ENCODE measurements at regions not wholly inside any gene's neighbourhood (a gene's known extent, or its start where the extent isn't known, plus 50 kb on each side); places are given as distances from the start of the nearest gene placed in this dataset.

GRCh38 chr21:26684889-26685288 lies 111.8 kb upstream of the CYYR1 start:
- no peak for DNase-seq (ENCODE audit: low read depth in 1 of 2, low spot score in 1 of 2)
- H3K4me3 ChIP-seq (replicated peaks; ENCODE audit: insufficient read depth, low read length), result no peak overlapping the region
- TF ChIP-seq, protein P1, sequence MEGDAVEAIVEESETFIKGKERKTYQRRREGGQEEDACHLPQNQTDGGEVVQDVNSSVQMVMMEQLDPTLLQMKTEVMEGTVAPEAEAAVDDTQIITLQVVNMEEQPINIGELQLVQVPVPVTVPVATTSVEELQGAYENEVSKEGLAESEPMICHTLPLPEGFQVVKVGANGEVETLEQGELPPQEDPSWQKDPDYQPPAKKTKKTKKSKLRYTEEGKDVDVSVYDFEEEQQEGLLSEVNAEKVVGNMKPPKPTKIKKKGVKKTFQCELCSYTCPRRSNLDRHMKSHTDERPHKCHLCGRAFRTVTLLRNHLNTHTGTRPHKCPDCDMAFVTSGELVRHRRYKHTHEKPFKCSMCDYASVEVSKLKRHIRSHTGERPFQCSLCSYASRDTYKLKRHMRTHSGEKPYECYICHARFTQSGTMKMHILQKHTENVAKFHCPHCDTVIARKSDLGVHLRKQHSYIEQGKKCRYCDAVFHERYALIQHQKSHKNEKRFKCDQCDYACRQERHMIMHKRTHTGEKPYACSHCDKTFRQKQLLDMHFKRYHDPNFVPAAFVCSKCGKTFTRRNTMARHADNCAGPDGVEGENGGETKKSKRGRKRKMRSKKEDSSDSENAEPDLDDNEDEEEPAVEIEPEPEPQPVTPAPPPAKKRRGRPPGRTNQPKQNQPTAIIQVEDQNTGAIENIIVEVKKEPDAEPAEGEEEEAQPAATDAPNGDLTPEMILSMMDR (IDR thresholded peaks at IDR 0.05; ENCODE audit: insufficient read depth, low read length), result no peak
- TF ChIP-seq GABPA (IDR thresholded peaks at IDR 0.05; ENCODE audit: low read depth) (no peak), POLR2AphosphoS5 (IDR thresholded peaks at IDR 0.05; ENCODE audit: low read depth) (no peak), SPI1 (IDR thresholded peaks at IDR 0.05; ENCODE audit: borderline replicate concordance, low read depth) (no peak)
- TF ChIP-seq, protein P2, sequence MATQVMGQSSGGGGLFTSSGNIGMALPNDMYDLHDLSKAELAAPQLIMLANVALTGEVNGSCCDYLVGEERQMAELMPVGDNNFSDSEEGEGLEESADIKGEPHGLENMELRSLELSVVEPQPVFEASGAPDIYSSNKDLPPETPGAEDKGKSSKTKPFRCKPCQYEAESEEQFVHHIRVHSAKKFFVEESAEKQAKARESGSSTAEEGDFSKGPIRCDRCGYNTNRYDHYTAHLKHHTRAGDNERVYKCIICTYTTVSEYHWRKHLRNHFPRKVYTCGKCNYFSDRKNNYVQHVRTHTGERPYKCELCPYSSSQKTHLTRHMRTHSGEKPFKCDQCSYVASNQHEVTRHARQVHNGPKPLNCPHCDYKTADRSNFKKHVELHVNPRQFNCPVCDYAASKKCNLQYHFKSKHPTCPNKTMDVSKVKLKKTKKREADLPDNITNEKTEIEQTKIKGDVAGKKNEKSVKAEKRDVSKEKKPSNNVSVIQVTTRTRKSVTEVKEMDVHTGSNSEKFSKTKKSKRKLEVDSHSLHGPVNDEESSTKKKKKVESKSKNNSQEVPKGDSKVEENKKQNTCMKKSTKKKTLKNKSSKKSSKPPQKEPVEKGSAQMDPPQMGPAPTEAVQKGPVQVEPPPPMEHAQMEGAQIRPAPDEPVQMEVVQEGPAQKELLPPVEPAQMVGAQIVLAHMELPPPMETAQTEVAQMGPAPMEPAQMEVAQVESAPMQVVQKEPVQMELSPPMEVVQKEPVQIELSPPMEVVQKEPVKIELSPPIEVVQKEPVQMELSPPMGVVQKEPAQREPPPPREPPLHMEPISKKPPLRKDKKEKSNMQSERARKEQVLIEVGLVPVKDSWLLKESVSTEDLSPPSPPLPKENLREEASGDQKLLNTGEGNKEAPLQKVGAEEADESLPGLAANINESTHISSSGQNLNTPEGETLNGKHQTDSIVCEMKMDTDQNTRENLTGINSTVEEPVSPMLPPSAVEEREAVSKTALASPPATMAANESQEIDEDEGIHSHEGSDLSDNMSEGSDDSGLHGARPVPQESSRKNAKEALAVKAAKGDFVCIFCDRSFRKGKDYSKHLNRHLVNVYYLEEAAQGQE (IDR thresholded peaks at IDR 0.05; ENCODE audit: insufficient replicate concordance, low read depth), result no peak
- H3K27ac ChIP-seq (replicated peaks), result no peak overlapping the region
- H3K27me3 ChIP-seq (ENCODE audit: insufficient read depth, poor library complexity, severe bottlenecking), result no peaks in the 10 kb centered on the region

DNA sequence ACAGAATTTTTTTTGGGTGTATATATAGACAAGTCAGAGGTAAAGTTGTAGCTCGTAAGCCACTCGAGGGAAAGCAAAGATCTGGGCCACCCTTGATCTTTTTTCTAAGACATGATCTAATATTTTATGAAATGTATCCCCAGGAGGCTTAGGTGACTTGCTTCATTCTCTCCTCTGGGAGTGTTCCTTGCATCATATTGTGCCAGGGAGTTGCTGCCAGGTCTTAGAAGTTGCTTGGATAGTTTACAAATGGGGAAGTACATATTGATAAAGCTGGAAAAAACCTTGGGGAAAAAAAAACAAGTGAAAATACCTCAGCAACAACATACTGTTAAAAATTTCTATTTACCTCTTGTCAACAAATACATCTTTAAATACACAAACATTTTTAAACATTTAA lies 110.9 kb upstream of the CYYR1 start:
- H3K27me3 ChIP-seq (ENCODE audit: insufficient read depth, poor library complexity, severe bottlenecking), result no peaks in the 10 kb centered on the region
- no peak overlapping the region for H3K4me3 ChIP-seq (replicated peaks; ENCODE audit: insufficient read depth, low read length)
- TF ChIP-seq POLR2AphosphoS5 (IDR thresholded peaks at IDR 0.05; ENCODE audit: low read depth), result no peak
- no peak for TF ChIP-seq SPI1 (IDR thresholded peaks at IDR 0.05; ENCODE audit: borderline replicate concordance, low read depth)
- TF ChIP-seq, protein P1 (IDR thresholded peaks at IDR 0.05; ENCODE audit: insufficient read depth, low read length), result no peak
- TF ChIP-seq GABPA (IDR thresholded peaks at IDR 0.05; ENCODE audit: low read depth), result no peak
- TF ChIP-seq, protein P2 (IDR thresholded peaks at IDR 0.05; ENCODE audit: insufficient replicate concordance, low read depth), result no peak
- no peak overlapping the region for H3K27ac ChIP-seq (replicated peaks)
- DNase-seq (ENCODE audit: low read depth in 1 of 2, low spot score in 1 of 2), result no peak

- TF ChIP-seq, protein P1 (IDR thresholded peaks at IDR 0.05; ENCODE audit: insufficient read depth, low read length), result no peak
- TF ChIP-seq, protein P2 (IDR thresholded peaks at IDR 0.05; ENCODE audit: insufficient replicate concordance, low read depth), result no peak
- TF ChIP-seq POLR2AphosphoS5 (IDR thresholded peaks at IDR 0.05; ENCODE audit: low read depth) (no peak), SPI1 (IDR thresholded peaks at IDR 0.05; ENCODE audit: borderline replicate concordance, low read depth) (no peak), GABPA (IDR thresholded peaks at IDR 0.05; ENCODE audit: low read depth) (no peak)
- no peak overlapping the region for H3K27ac ChIP-seq (replicated peaks)
- H3K27me3 ChIP-seq (ENCODE audit: insufficient read depth, poor library complexity, severe bottlenecking), result no peaks in the 10 kb centered on the region
- H3K4me3 ChIP-seq (replicated peaks; ENCODE audit: insufficient read depth, low read length), result no peak overlapping the region
- DNase-seq (ENCODE audit: low read depth in 1 of 2, low spot score in 1 of 2), result no peak
These were observed 106.2 kb upstream of the CYYR1 start for GRCh38 chr21:26679284-26679683.
